IMR-90 (cell line): ENCODE measurements at regions not wholly inside any gene's neighbourhood (a gene's known extent, or its start where the extent isn't known, plus 50 kb on each side); places are given as distances from the start of the nearest gene placed in this dataset.

Experiments used
- ATAC-seq: fragments of 200-7000 bp; cut with Tn5 transposase; 2 replicates; pipeline ENCODE4 v1.9.1; 2020; ENCODE audit warnings: low read depth, mild to moderate bottlenecking, moderate library complexity
- BruUV-seq: library from RNA; stranded (reverse); fragments of 400-500 nt; replicated peaks from 2 replicates; lab custom pipeline; 2021; lab: Mats Ljungman, UMichigan
- CTCF ChIA-PET: fragments of 300-600 bp; formaldehyde crosslinking; extraction: SDS; loops from one replicate; lab custom pipeline; 2021; ENCODE audit warnings: antibody characterized with exemption; lab: Yijun Ruan, JAX
- POLR2A ChIA-PET: fragments of 300-600 bp; sonication (Branson Sonifier 250); formaldehyde crosslinking; loops from one replicate; lab custom pipeline; 2022; ENCODE audit warnings: antibody characterized with exemption; ENCODE audit not compliant: unreplicated experiment; lab: Charles Lee
- DNase-seq: peaks from one replicate; pipeline ENCODE4 v3.0.0; 2013
- H2AFZ ChIP-seq: replicated peaks from 2 replicates; pipeline ENCODE3; 2013; ENCODE audit warnings: low read length, mild to moderate bottlenecking; ENCODE audit not compliant: poor library complexity
- H2AK5ac ChIP-seq: 2 replicates; pipeline ENCODE4 v1.6.1; 2013; ENCODE audit warnings: low read depth, low read length, inconsistent platforms
- H2AK9ac ChIP-seq: replicated peaks from 2 replicates; pipeline ENCODE3; 2013; ENCODE audit warnings: mild to moderate bottlenecking, low read depth, low read length, moderate library complexity; ENCODE audit not compliant: poor library complexity
- H2BK120ac ChIP-seq: 2 replicates; pipeline ENCODE4 v1.6.1; 2013; ENCODE audit warnings: low read depth, low read length, inconsistent platforms
- H2BK15ac ChIP-seq: 3 replicates; pipeline ENCODE4 v1.6.1; 2013; ENCODE audit warnings: low read depth, low read length, inconsistent platforms
- H2BK20ac ChIP-seq: 2 replicates; pipeline ENCODE4 v1.6.1; 2013; ENCODE audit warnings: low read depth, mild to moderate bottlenecking, inconsistent platforms, low read length, moderate library complexity
- H2BK5ac ChIP-seq: 2 replicates; pipeline ENCODE4 v1.6.1; 2013; ENCODE audit warnings: mild to moderate bottlenecking, low read depth, low read length, inconsistent platforms; ENCODE audit not compliant: poor library complexity, severe bottlenecking
- H3K14ac ChIP-seq: replicated peaks from 2 replicates; pipeline ENCODE4 v1.6.1; 2013; ENCODE audit warnings: low read depth, low read length, inconsistent platforms
- H3K18ac ChIP-seq: 2 replicates; pipeline ENCODE4 v1.6.1; 2013; ENCODE audit warnings: low read depth, low read length, control low read depth
- H3K23ac ChIP-seq: 2 replicates; pipeline ENCODE4 v1.6.1; 2013; ENCODE audit warnings: low read depth, low read length, inconsistent platforms
- H3K27ac ChIP-seq: 2 replicates; pipeline ENCODE4 v1.5.1; 2013; ENCODE audit warnings: mild to moderate bottlenecking, control low read depth, low read length; ENCODE audit not compliant: insufficient read depth
- H3K27me3 ChIP-seq: 2 replicates; pipeline ENCODE4 v1.6.1; 2013; ENCODE audit warnings: low read length; ENCODE audit not compliant: control insufficient read depth, insufficient read depth
- H3K36me3 ChIP-seq: 2 replicates; pipeline ENCODE4 v1.6.1; 2013; ENCODE audit warnings: low read length, mixed read lengths; ENCODE audit not compliant: control insufficient read depth, insufficient read depth
- H3K4ac ChIP-seq: 2 replicates; pipeline ENCODE4 v1.6.1; 2013; ENCODE audit warnings: low read depth, low read length, inconsistent platforms
- H3K4me1 ChIP-seq: 2 replicates; pipeline ENCODE4 v1.6.1; 2013; ENCODE audit warnings: low read length, mixed read lengths; ENCODE audit not compliant: control insufficient read depth, insufficient read depth
- H3K4me2 ChIP-seq: 2 replicates; pipeline ENCODE4 v1.6.1; 2013; ENCODE audit warnings: low read depth, mild to moderate bottlenecking, control low read depth, low read length, moderate library complexity
- H3K4me3 ChIP-seq: 2 replicates; pipeline ENCODE4 v1.5.1; 2013; ENCODE audit warnings: low read depth, mild to moderate bottlenecking, control low read depth, low read length, moderate library complexity; ENCODE audit not compliant: insufficient read depth
- H3K56ac ChIP-seq: 2 replicates; pipeline ENCODE4 v1.6.1; 2013; ENCODE audit warnings: low read length, inconsistent platforms; ENCODE audit not compliant: insufficient read depth; ENCODE audit errors: extremely low read depth
- H3K79me1 ChIP-seq, 2 experiments: 2 replicates each; pipeline ENCODE4 v1.6.1; 2013; ENCODE audit warnings: low read length in 2 of 2, inconsistent platforms in 1 of 2, low read depth in 1 of 2
- H3K9ac ChIP-seq: 2 replicates; pipeline ENCODE4 v1.6.1; 2013; ENCODE audit warnings: low read depth, low read length, control low read depth
- H3K9me1 ChIP-seq: 2 replicates; pipeline ENCODE4 v1.6.1; 2013; ENCODE audit warnings: low read length, inconsistent platforms; ENCODE audit not compliant: insufficient read depth
- H3K9me3 ChIP-seq: 2 replicates; pipeline ENCODE4 v1.6.1; 2013; ENCODE audit warnings: low read length; ENCODE audit not compliant: control insufficient read depth, insufficient read depth
- H4K20me1 ChIP-seq: 2 replicates; pipeline ENCODE4 v1.6.1; 2013; ENCODE audit warnings: low read length, inconsistent platforms; ENCODE audit not compliant: insufficient read depth
- H4K5ac ChIP-seq: 2 replicates; pipeline ENCODE4 v1.6.1; 2013; ENCODE audit warnings: mild to moderate bottlenecking, low read depth, low read length, control low read depth
- H4K8ac ChIP-seq, 2 experiments: 2 replicates each; pipeline ENCODE4 v1.6.1; 2013; ENCODE audit warnings: low read depth in 2 of 2, low read length in 2 of 2, control low read depth in 1 of 2, inconsistent platforms in 1 of 2
- H4K91ac ChIP-seq: 2 replicates; pipeline ENCODE4 v1.6.1; 2013; ENCODE audit warnings: low read depth, low read length, inconsistent platforms; ENCODE audit not compliant: insufficient read depth
- CEBPB ChIP-seq: IDR thresholded peaks from 2 replicates; pipeline ENCODE4 v1.6.1; 2012; ENCODE audit warnings: low read depth, low read length, improper control_type of control experiment
- MXI1 ChIP-seq: IDR thresholded peaks from 2 replicates; pipeline ENCODE4 v1.6.1; 2012; ENCODE audit warnings: low read depth, mild to moderate bottlenecking, low read length, moderate library complexity, borderline replicate concordance
- POLR2A ChIP-seq: IDR thresholded peaks from 2 replicates; pipeline ENCODE4 v1.6.1; 2012; ENCODE audit warnings: mild to moderate bottlenecking, low read depth, low read length
- RAD21 ChIP-seq: IDR thresholded peaks from 2 replicates; pipeline ENCODE4 v1.6.1; 2012; ENCODE audit warnings: low read length, improper control_type of control experiment
- RCOR1 ChIP-seq: IDR thresholded peaks from 2 replicates; pipeline ENCODE4 v1.6.1; 2012; ENCODE audit warnings: mild to moderate bottlenecking, low read length, improper control_type of control experiment; ENCODE audit not compliant: insufficient replicate concordance
- RFX5 ChIP-seq: IDR thresholded peaks from 2 replicates; pipeline ENCODE4 v1.8.0; 2012; ENCODE audit warnings: low read depth, mild to moderate bottlenecking, low read length, moderate library complexity
- SMC3 ChIP-seq: fragments of 150-350 bp; IDR thresholded peaks from 2 replicates; pipeline ENCODE4 v1.6.1; 2016; ENCODE audit warnings: low read depth, mild to moderate bottlenecking, antibody characterized with exemption, low read length, moderate library complexity
- WGBS, 2 experiments: methylation state at CpG; one replicate each; pipeline versions ENCODE4 v1.1.5 to v1.1.7; 2013; ENCODE audit warnings: missing lambda C conversion rate in 2 of 2; ENCODE audit not compliant: insufficient read length in 1 of 2; ENCODE audit errors: extremely low coverage in 2 of 2; 5-methylcytosine and 5-hydroxymethylcytosine counted together
- dilution Hi-C: fragments of 300-500 bp; cut with HindIII; formaldehyde crosslinking; loops from one replicate; pipeline ENCODE4 v1.14.3; 2018; ENCODE audit warnings: low sequenced_read_pairs; ENCODE audit not compliant: unreplicated experiment
- in situ Hi-C: fragments of 300-500 bp; cut with MboI; formaldehyde crosslinking; loops from 3 replicates; pipeline ENCODE4 v1.14.3; 2019; ENCODE audit warnings: low sequenced_read_pairs, inconsistent platforms, mixed read lengths
- intact Hi-C: fragments of 100-400 bp; cut with micrococcal nuclease; formaldehyde crosslinking; loops from 2 replicates; pipeline ENCODE4 v1.10.0; 2022
- TF ChIP-seq, protein P1 (sequence below): conservative IDR thresholded peaks from 2 replicates; pipeline ENCODE4 v1.5.1; 2012; ENCODE audit warnings: mild to moderate bottlenecking, low read depth, low read length, improper control_type of control experiment
- TF ChIP-seq, protein P2 (sequence below): fragments of 150-350 bp; IDR thresholded peaks from 2 replicates; pipeline ENCODE4 v1.6.1; 2016; ENCODE audit warnings: low read depth, mild to moderate bottlenecking, low read length, moderate library complexity, borderline replicate concordance

DNA sequence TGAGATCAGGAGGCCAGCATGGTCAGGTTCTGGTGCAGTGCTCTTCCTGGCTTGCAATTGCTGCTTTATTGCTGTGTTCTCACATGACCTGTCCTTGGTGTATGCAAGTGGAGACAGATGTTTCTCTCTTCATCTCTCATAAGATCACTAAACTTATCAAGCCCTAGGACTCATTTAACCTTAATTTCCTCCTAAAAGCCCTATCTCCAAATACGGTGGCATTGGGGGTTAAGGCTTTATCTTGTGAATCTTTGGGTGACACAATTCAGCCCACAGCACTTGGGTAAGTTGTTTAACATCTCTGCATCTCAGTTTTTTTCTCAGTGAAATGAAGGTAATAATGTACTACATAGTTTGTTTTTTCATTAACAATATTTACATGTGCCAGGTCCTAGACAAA, 152.4 kb downstream of the RWDD3 start:
- no peak overlapping the region for H2BK15ac ChIP-seq
- H2BK120ac ChIP-seq = no peak overlapping the region
- H3K9me1 ChIP-seq = no peaks in the 10 kb centered on the region
- no peak overlapping the region for H4K5ac ChIP-seq
- WGBS, 2 experiments = no CpG with 5 or more reads among the region's 1 CpG
- no peak overlapping the region for H2AFZ ChIP-seq
- no peak overlapping the region for H2AK9ac ChIP-seq
- H3K56ac ChIP-seq = no peak overlapping the region
- no peak for TF ChIP-seq CEBPB
- TF ChIP-seq RFX5 = no peak
- TF ChIP-seq, protein P1, sequence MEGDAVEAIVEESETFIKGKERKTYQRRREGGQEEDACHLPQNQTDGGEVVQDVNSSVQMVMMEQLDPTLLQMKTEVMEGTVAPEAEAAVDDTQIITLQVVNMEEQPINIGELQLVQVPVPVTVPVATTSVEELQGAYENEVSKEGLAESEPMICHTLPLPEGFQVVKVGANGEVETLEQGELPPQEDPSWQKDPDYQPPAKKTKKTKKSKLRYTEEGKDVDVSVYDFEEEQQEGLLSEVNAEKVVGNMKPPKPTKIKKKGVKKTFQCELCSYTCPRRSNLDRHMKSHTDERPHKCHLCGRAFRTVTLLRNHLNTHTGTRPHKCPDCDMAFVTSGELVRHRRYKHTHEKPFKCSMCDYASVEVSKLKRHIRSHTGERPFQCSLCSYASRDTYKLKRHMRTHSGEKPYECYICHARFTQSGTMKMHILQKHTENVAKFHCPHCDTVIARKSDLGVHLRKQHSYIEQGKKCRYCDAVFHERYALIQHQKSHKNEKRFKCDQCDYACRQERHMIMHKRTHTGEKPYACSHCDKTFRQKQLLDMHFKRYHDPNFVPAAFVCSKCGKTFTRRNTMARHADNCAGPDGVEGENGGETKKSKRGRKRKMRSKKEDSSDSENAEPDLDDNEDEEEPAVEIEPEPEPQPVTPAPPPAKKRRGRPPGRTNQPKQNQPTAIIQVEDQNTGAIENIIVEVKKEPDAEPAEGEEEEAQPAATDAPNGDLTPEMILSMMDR = no peak
- TF ChIP-seq, protein P2, sequence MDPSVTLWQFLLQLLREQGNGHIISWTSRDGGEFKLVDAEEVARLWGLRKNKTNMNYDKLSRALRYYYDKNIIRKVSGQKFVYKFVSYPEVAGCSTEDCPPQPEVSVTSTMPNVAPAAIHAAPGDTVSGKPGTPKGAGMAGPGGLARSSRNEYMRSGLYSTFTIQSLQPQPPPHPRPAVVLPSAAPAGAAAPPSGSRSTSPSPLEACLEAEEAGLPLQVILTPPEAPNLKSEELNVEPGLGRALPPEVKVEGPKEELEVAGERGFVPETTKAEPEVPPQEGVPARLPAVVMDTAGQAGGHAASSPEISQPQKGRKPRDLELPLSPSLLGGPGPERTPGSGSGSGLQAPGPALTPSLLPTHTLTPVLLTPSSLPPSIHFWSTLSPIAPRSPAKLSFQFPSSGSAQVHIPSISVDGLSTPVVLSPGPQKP = no peak
- no peak for TF ChIP-seq SMC3
- no peak for TF ChIP-seq RAD21
- no peak for TF ChIP-seq RCOR1
- TF ChIP-seq POLR2A = no peak
- no peak for TF ChIP-seq MXI1
- H3K4ac ChIP-seq = no peak overlapping the region
- no peaks in the 10 kb centered on the region for H3K27me3 ChIP-seq
- H3K23ac ChIP-seq = no peak overlapping the region
- no peak overlapping the region for H4K8ac ChIP-seq
- H3K79me1 ChIP-seq = no peaks in the 10 kb centered on the region
- H3K9me3 ChIP-seq = no peaks in the 10 kb centered on the region
- ChIA-PET POLR2A (no interaction called here), CTCF (no interaction called here)
- intact Hi-C loops = no loop called here
- H3K4me3 ChIP-seq = no peak overlapping the region
- no peaks in the 10 kb centered on the region for H3K36me3 ChIP-seq
- no peak overlapping the region for H3K18ac ChIP-seq
- H3K4me2 ChIP-seq = no peak overlapping the region
- DNase-seq = no peak
- H4K20me1 ChIP-seq = no peaks in the 10 kb centered on the region
- H2BK20ac ChIP-seq = no peak overlapping the region
- no TSS peak for BruUV-seq
- ATAC-seq = no peak
- no peak overlapping the region for H4K91ac ChIP-seq
- no peak overlapping the region for H2AK5ac ChIP-seq
- dilution Hi-C loops = no loop called here
- H2BK5ac ChIP-seq = no peak overlapping the region
- H3K14ac ChIP-seq = no peak overlapping the region
- no peak overlapping the region for H3K9ac ChIP-seq
- no peaks in the 10 kb centered on the region for H3K4me1 ChIP-seq
- no peak overlapping the region for H3K27ac ChIP-seq
- in situ Hi-C loops = no loop called here
